NCI-H1694 treated with DMSO at 0.1 percent for 48 hours (cell line): ENCODE measurements at regions not wholly inside any gene's neighbourhood (a gene's known extent, or its start where the extent isn't known, plus 50 kb on each side); places are given as distances from the start of the nearest gene placed in this dataset.

Source experiments
- DNase-seq: peaks from one replicate; lab custom pipeline; 2025; lab: John Stamatoyannopoulos, UW

DNA sequence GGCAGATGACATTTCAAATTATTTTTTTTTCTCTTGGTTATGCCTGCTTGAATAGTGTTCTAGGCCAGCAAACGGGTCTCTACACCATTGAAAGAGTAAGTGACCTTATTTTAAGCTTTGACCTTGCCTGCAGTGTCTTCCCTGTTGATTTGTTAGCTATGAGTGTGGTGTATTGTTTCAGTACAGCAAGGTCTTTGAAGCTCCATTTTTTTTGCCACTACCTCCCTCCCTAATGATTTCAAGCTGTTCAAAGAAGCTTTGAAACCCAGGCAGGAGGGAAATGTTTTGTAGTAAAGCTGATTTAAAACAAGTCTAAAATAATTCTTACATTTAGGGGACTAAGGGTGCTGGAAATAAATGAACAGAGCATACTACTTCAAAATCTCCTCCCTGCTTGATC lies 1249.8 kb downstream of the ROBO1 start:
- DNase-seq, result no peak

- no peak for DNase-seq
Measured at GRCh38 chr3:78519281-78519680, 1248.5 kb downstream of the ROBO1 start.

GRCh38 chr3:78529601-78530000 lies 1238.2 kb downstream of the ROBO1 start:
- DNase-seq, result no peak

- DNase-seq, result no peak
Measured at GRCh38 chr3:78540485-78540884, 1227.3 kb downstream of the ROBO1 start.

GRCh38 chr3:78545827-78546226 lies 1222.0 kb downstream of the ROBO1 start:
- no peak for DNase-seq
